Activated B cell treated with CpG ODN at 0.5 μM for 24 hours (primary cell): ENCODE measurements at regions not wholly inside any gene's neighbourhood (a gene's known extent, or its start where the extent isn't known, plus 50 kb on each side); places are given as distances from the start of the nearest gene placed in this dataset.

Source experiments
- ATAC-seq: fragments of 200-7000 bp; cut with Tn5 transposase; one replicate; pipeline ENCODE4 v1.10.0; 2021; ENCODE audit warnings: low read depth, mild to moderate bottlenecking, moderate library complexity
- CTCF ChIA-PET: fragments of 350-600 bp; sonication (Branson Sonifier 250); formaldehyde crosslinking; loops from one replicate; lab custom pipeline; 2021; ENCODE audit warnings: antibody characterized with exemption; lab: Charles Lee
- POLR2A ChIA-PET: fragments of 350-600 bp; sonication (Branson Sonifier 250); formaldehyde crosslinking; loops from one replicate; lab custom pipeline; 2021; ENCODE audit warnings: antibody characterized with exemption; lab: Charles Lee
- DNase-seq: peaks from one replicate; pipeline ENCODE4 v3.0.0; 2022
- H3K27ac Mint-ChIP-seq: one replicate; pipeline ENCODE4 v1.8.0; 2020; ENCODE audit warnings: mixed read lengths
- H3K27me3 Mint-ChIP-seq: one replicate; pipeline ENCODE4 v1.8.0; 2021; ENCODE audit warnings: mixed read lengths
- H3K36me3 Mint-ChIP-seq: one replicate; pipeline ENCODE4 v1.8.0; 2021; ENCODE audit warnings: low read depth, mixed read lengths
- H3K4me1 Mint-ChIP-seq: one replicate; pipeline ENCODE4 v1.8.0; 2021; ENCODE audit warnings: mixed read lengths
- H3K4me3 Mint-ChIP-seq: one replicate; pipeline ENCODE4 v1.8.0; 2020; ENCODE audit warnings: mild to moderate bottlenecking, mixed read lengths
- H3K9me3 Mint-ChIP-seq: one replicate; pipeline ENCODE4 v1.8.0; 2020; ENCODE audit warnings: mixed read lengths
- intact Hi-C: fragments of 100-400 bp; cut with micrococcal nuclease; formaldehyde crosslinking; loops from one replicate; pipeline ENCODE4 v1.15.1; 2024
- TF ChIP-seq, protein P1 (sequence below): fragments of 200-600 bp; IDR thresholded peaks from one replicate; pipeline ENCODE4 v1.8.0; 2022; ENCODE audit warnings: antibody characterized with exemption, mild to moderate bottlenecking

DNA sequence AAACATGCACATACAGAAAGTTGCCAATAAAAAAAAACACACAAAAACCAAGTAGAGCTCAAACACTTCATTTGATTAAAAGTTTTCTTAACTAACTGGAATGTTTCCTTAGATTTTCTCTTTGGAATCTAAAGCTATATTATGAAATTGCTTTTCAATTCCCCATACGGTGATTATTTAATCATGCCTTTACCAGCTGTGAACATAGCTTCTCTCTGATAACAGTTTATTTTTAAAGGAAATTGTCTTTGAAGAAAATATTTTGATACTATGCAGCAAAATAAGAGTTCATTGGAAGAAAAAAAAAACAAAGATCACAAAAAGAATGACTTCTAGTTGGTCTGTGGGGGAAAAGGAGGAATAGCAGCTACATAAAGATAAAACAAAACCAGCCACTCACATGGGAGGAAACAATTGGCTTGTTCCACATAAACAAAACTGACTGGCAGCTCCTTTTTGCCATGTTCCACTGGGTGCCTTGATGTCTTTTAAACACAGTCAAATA is 71.4 kb downstream of the BMP4 start:
- intact Hi-C loops: no loop called here
- Mint-ChIP-seq H3K4me1 (no peaks in the 10 kb centered on the region), H3K36me3 (no peaks in the 10 kb centered on the region), H3K9me3 (no peaks in the 10 kb centered on the region), H3K4me3 (no peak overlapping the region), H3K27me3 (peaks cover 4% of the 10 kb centered on the region), H3K27ac (no peak overlapping the region)
- ATAC-seq (no peak), DNase-seq (no peak)
- CTCF ChIA-PET: no interaction called here
- TF ChIP-seq, protein P1, sequence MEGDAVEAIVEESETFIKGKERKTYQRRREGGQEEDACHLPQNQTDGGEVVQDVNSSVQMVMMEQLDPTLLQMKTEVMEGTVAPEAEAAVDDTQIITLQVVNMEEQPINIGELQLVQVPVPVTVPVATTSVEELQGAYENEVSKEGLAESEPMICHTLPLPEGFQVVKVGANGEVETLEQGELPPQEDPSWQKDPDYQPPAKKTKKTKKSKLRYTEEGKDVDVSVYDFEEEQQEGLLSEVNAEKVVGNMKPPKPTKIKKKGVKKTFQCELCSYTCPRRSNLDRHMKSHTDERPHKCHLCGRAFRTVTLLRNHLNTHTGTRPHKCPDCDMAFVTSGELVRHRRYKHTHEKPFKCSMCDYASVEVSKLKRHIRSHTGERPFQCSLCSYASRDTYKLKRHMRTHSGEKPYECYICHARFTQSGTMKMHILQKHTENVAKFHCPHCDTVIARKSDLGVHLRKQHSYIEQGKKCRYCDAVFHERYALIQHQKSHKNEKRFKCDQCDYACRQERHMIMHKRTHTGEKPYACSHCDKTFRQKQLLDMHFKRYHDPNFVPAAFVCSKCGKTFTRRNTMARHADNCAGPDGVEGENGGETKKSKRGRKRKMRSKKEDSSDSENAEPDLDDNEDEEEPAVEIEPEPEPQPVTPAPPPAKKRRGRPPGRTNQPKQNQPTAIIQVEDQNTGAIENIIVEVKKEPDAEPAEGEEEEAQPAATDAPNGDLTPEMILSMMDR: no peak
- POLR2A ChIA-PET: no interaction called here

DNA sequence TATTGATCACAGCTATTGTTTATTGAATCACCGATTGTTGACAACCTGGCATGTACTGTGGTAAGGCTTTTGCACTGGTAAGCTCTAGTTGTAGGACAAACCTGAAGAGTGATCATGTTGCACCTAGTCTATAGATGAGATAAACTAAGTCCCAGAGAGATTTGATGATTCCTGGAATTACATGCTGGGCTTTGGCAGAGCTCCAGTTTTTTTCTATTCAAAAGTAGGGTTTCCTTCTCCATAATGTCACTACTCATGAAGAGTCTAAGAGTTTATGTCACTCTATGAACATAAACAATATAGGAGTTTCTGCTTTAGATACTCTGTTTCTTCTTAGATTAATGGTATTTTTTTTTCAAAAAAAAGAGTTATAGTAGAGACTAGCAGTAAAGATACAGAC is 72.0 kb downstream of the BMP4 start:
- intact Hi-C loops: no loop called here
- POLR2A ChIA-PET: no interaction called here
- H3K4me1 Mint-ChIP-seq: no peaks in the 10 kb centered on the region
- peaks cover 4% of the 10 kb centered on the region for H3K27me3 Mint-ChIP-seq
- ATAC-seq (no peak), DNase-seq (no peak)
- TF ChIP-seq, protein P1: no peak
- H3K9me3 Mint-ChIP-seq: no peaks in the 10 kb centered on the region
- H3K4me3 Mint-ChIP-seq: no peak overlapping the region
- no peaks in the 10 kb centered on the region for H3K36me3 Mint-ChIP-seq
- CTCF ChIA-PET: no interaction called here
- no peak overlapping the region for H3K27ac Mint-ChIP-seq

DNA sequence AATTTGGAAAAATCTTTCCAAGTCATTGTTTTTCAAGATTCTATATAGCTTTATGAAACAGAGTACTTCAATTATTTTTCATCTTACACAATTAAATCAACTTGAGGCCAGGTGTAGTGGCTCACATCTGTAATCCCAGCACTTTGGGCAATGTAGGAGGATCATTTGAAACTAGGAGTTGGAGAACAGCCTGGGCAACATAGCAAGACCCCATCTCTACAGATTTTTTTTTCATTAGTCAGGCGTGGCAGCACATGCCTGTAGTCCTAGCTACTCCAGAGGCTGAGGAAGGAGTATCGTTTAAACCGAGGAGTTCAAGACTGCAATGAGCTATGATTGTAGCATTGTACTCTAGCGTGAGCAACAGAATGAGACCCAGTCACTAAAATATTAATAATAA is 72.9 kb downstream of the BMP4 start:
- ATAC-seq (no peak), DNase-seq (no peak)
- intact Hi-C loops: no loop called here
- ChIA-PET POLR2A (no interaction called here), CTCF (no interaction called here)
- Mint-ChIP-seq H3K27ac (no peak overlapping the region), H3K36me3 (no peaks in the 10 kb centered on the region), H3K4me3 (no peak overlapping the region), H3K9me3 (no peaks in the 10 kb centered on the region), H3K27me3 (peaks cover 5% of the 10 kb centered on the region), H3K4me1 (no peaks in the 10 kb centered on the region)
- TF ChIP-seq, protein P1: no peak

DNA sequence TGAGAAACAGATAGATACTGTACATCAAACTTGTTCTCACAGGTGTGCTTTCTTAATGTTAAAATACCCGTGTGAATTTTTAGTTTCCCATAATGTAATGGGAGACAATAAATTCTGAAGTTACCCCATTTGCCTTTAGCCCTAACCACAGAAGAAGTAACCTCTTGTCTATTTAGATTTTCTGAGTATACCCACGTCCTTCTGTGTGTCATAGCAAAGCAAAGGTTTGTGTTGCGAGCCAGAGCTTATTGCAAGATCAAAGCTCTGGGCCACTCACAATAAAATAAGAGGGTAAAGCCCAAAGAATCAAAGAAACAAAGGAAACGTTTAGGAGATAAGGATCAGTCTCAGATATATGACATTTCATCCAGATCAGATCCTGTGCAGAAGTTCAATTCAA is 73.9 kb downstream of the BMP4 start:
- ATAC-seq: no peak
- POLR2A ChIA-PET: no interaction called here
- CTCF ChIA-PET: no interaction called here
- H3K36me3 Mint-ChIP-seq: no peaks in the 10 kb centered on the region
- intact Hi-C loops: no loop called here
- DNase-seq: no peak
- H3K9me3 Mint-ChIP-seq: no peaks in the 10 kb centered on the region
- H3K27me3 Mint-ChIP-seq: peaks cover 5% of the 10 kb centered on the region
- H3K4me3 Mint-ChIP-seq: no peak overlapping the region
- no peaks in the 10 kb centered on the region for H3K4me1 Mint-ChIP-seq
- TF ChIP-seq, protein P1: no peak
- H3K27ac Mint-ChIP-seq: no peak overlapping the region

DNA sequence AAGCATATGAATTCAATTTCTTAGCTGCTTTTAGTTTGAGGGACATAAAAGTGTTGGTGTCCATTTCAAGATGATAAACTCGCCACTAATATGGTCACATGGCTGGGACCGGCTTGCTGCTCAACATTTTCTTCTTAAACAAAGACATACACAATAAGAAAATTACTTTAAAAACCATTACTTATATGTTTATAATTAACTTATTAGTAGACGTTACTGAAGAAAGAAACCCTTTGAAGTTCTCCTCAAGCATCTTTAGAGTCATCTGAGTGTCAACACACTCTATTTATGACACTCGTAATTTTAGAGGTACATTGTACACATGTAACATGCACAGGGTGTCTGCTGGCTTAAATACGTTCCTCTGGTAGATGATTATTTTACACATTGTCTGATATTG is 74.7 kb downstream of the BMP4 start:
- CTCF ChIA-PET: no interaction called here
- POLR2A ChIA-PET: no interaction called here
- TF ChIP-seq, protein P1: no peak
- Mint-ChIP-seq H3K9me3 (no peaks in the 10 kb centered on the region), H3K27me3 (peaks cover 5% of the 10 kb centered on the region), H3K36me3 (no peaks in the 10 kb centered on the region), H3K4me3 (no peak overlapping the region), H3K4me1 (no peaks in the 10 kb centered on the region), H3K27ac (no peak overlapping the region)
- DNase-seq (no peak), ATAC-seq (no peak)
- intact Hi-C loops: no loop called here
